ENCODE measurements at regions not wholly inside any gene's neighbourhood (a gene's known extent, or its start where the extent isn't known, plus 50 kb on each side); places are given as distances from the start of the nearest gene placed in this dataset.

DNA sequence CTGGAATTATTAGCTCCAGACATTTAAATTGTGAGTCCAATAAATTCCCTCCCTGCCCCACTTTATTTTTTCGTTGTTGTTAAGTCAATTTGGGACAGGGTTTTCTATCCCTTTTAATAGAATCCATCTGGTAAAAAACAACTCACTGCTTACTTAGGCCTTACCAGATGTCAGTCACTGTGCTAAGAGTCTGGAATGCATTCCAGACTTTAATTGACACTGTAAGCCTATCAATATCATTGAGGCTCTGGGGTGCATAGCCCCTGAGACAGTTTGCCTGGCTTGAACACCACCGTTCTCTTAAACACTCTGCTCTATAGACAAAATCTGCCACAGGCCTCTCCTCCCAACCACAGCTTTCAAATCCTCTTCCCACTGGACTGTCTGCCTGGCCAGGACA is 175.9 kb downstream of the NSG2 start:
- TF ChIP-seq EZH2phosphoT487 (IDR thresholded peaks at IDR 0.05; ENCODE audit: insufficient read depth, low read depth) (no peak), EZH2 (IDR thresholded peaks at IDR 0.05; ENCODE audit: insufficient read depth, poor library complexity, severe bottlenecking) (no peak)
